Common myeloid progenitor, CD34-positive (primary cell): ENCODE measurements at regions not wholly inside any gene's neighbourhood (a gene's known extent, or its start where the extent isn't known, plus 50 kb on each side); places are given as distances from the start of the nearest gene placed in this dataset.
"Not testable (repeated sequence)": the region's sequence is repeated elsewhere in the genome, so short reads cannot be mapped to it uniquely, and the experiment has no call there.

Experiments used
- CTCF ChIA-PET: fragments of 350-600 bp; sonication (Branson Sonifier 250); formaldehyde crosslinking; loops from one replicate; lab custom pipeline; 2021; ENCODE audit warnings: antibody characterized with exemption; lab: Charles Lee
- POLR2A ChIA-PET: fragments of 350-600 bp; sonication (Branson Sonifier 250); formaldehyde crosslinking; loops from one replicate; lab custom pipeline; 2021; ENCODE audit warnings: antibody characterized with exemption; lab: Charles Lee
- DNase-seq, 3 donors: peaks; one replicate each; pipeline versions ENCODE4 v3.0.0 to v3.0.0-alpha.2; 2013
- H3K27ac ChIP-seq, 2 experiments: 1 replicate in 1 of 2; 2 replicates in 1 of 2; pipeline ENCODE4 v1.7.0; 2013; ENCODE audit warnings: inconsistent platforms in 2 of 2, low read length in 2 of 2, mild to moderate bottlenecking in 2 of 2, low read depth in 1 of 2, moderate library complexity in 1 of 2; ENCODE audit not compliant: severe bottlenecking in 2 of 2, insufficient read depth in 1 of 2, poor library complexity in 1 of 2
- H3K27me3 ChIP-seq, 5 experiments: replicated peaks in 2 of 5; 1 replicate in 3 of 5; 2 replicates in 2 of 5; pipeline versions ENCODE4 v1.6.1 to v1.7.0; 2013; ENCODE audit warnings: low read length in 4 of 5, mild to moderate bottlenecking in 2 of 5, moderate library complexity in 2 of 5, inconsistent platforms in 1 of 5; ENCODE audit not compliant: insufficient read depth in 5 of 5, control insufficient read depth in 4 of 5
- H3K36me3 ChIP-seq, 4 experiments: 1 replicate in 2 of 4; 2 replicates in 2 of 4; pipeline versions ENCODE4 v1.6.1 to v1.7.0; 2013; ENCODE audit warnings: low read length in 3 of 4, control low read depth in 1 of 4, mild to moderate bottlenecking in 1 of 4; ENCODE audit not compliant: control insufficient read depth in 4 of 4, insufficient read depth in 4 of 4
- H3K4me1 ChIP-seq, 4 experiments: 1 replicate in 3 of 4; 2 replicates in 1 of 4; pipeline versions ENCODE4 v1.6.1 to v1.7.1; 2013; ENCODE audit warnings: low read length in 3 of 4, mild to moderate bottlenecking in 3 of 4, control low read depth in 1 of 4, inconsistent platforms in 1 of 4, moderate library complexity in 1 of 4; ENCODE audit not compliant: control insufficient read depth in 4 of 4, insufficient read depth in 4 of 4; ENCODE audit errors: control extremely low read depth in 1 of 4
- H3K4me3 ChIP-seq, 7 experiments: 1 replicate in 4 of 7; 2 replicates in 3 of 7; pipeline versions ENCODE4 v1.5.1 to v1.7.0; 2013; ENCODE audit warnings: mild to moderate bottlenecking in 7 of 7, low read length in 6 of 7, moderate library complexity in 6 of 7, inconsistent platforms in 2 of 7, low read depth in 2 of 7, control low read depth in 1 of 7; ENCODE audit not compliant: insufficient read depth in 4 of 7, control insufficient read depth in 1 of 7; ENCODE audit errors: extremely low read depth in 1 of 7
- H3K9me3 ChIP-seq, 5 experiments: 1 replicate in 4 of 5; 2 replicates in 1 of 5; pipeline versions ENCODE4 v1.6.1 to v1.7.1; 2013; ENCODE audit warnings: low read length in 4 of 5, mild to moderate bottlenecking in 2 of 5, inconsistent platforms in 1 of 5, low read depth in 1 of 5, moderate library complexity in 1 of 5; ENCODE audit not compliant: control insufficient read depth in 4 of 5, insufficient read depth in 2 of 5; ENCODE audit errors: control extremely low read depth in 1 of 5
- WGBS: methylation state at CpG from one replicate; pipeline ENCODE4 v1.1.5; 2013; ENCODE audit not compliant: insufficient coverage; 5-methylcytosine and 5-hydroxymethylcytosine counted together

DNA sequence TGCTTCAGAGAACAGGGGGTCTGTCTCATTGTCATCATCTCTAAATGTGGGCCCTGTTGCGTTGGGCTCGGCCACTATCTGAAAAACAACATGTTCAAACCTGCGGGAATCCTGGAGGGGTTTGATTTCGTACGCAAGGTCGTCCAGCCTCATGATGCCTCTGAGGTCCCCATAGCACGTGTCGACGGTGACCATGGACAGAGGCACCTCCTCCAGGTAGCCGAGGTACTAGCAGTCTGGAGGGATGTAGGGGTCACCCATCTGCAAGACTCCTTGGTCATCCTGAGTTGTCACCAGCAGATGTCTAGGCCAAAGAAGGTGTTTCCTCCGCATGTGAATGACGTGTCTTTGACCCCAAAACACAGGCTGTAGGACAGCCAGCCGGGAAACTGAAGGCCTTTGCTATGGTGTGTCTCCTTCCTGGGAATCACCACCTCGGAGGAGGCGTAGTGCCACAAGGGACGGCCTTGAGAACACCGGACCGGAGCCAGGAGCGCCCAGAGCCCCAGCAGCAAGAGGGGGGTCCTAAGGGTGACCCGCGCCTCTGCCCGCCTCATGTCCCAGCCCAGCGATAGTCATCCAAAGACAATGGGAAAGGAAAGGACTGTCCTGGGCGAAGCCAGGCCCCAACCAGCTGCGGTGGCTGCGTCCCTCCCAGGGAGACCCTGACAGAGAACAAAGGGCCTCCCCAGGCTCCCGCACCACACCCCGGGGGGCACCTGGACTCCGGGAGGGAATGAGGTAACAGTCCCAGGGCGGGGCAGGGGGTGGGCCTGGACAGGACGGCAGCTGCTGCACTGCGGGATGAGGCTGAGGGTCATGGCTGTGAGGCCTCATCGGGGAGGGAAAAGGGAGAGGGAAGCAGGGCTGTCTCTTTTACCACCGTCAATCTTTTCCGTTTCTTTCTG lies 445.5 kb downstream of the TMEM121 start:
- H3K9me3 ChIP-seq: peaks cover 0 to 3% (median 0%) of the 10 kb centered on the region in 5 experiments
- H3K27ac ChIP-seq: no peak overlapping the region
- H3K4me3 ChIP-seq: no peak overlapping the region
- ChIA-PET POLR2A (no interaction called here), CTCF (no interaction called here)
- H3K36me3 ChIP-seq: no peaks in the 10 kb centered on the region
- DNase-seq: no peak
- 95% methylated on average over 27 of the region's 35 CpGs for WGBS
- no peaks in the 10 kb centered on the region for H3K27me3 ChIP-seq
- H3K4me1 ChIP-seq: peaks cover 0 to 14% (median 5%) of the 10 kb centered on the region in 4 experiments

DNA sequence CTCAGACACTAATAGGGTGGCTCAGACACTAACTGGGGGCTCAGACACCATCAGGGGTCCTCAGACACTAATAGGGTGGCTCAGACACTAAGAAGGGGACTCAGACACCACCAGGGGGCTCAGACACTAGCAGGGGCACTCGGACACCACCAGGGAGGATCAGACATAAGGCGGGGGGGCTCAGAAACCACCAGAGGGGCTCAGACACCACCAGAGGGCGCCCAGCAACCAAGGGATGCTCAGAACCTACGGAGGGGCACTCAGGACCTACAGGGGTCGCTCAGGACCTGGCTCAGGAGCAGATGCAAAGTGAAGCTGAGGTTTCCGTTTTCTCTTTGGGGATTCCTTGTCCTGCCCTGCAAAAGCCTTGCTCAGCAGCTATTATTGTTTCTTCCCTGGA lies 448.5 kb downstream of the TMEM121 start:
- peaks cover 0 to 3% (median 0%) of the 10 kb centered on the region in 5 experiments for H3K9me3 ChIP-seq
- POLR2A ChIA-PET: no interaction called here

DNA sequence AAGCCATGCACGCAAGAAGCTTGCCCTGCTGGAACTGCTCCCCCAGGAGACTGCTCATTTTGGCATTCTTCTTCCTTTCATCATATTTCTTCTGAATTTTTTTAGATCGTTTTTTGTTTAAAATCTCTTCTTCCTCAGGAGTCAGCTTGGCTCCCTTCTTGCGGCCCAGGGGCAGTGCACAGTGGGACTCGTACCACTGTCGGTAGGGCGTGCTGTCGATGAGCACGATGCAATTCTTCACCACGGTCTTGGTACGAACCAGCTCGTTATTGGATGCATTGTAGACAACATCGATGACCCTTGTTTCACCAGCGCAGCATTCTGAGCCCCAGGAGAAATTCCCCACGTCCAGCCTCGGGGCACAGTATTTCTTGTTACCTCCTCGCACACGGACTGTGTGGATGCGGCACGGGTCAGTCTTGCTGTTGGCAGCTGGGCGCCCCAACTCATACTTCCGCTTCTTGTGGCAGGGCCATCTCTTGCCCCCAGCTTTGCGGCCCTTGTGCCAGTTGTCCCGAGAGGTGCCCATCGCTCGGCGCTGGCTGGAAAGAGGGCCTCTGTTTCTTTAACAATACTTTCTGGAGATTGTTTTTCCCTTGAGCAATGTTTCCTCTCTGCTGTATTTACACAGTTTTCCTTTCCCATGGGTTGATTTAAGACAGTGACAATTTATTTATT lies 452.4 kb downstream of the TMEM121 start:
- 99% methylated on average over 26 of the region's 26 CpGs for WGBS
- ChIA-PET POLR2A (no interaction called here), CTCF (interaction anchor here (0.8 to 1.0 kb wide), 2 partner anchors 8 to 31 kb away, joined by 3 to 5 read pairs; no protein-coding TSS in a partner anchor)

More for the DNA sequence above, 448.5 kb downstream of the TMEM121 start:
- peak; percentile 93 to 95 (median 94) for DNase-seq
- Histone ChIP-seq H3K4me3 (no peak overlapping the region), H3K27me3 (no peaks in the 10 kb centered on the region), H3K36me3 (no peaks in the 10 kb centered on the region), H3K4me1 (peaks cover 0 to 14% (median 3%) of the 10 kb centered on the region in 4 experiments), H3K27ac (no peak overlapping the region)
- 0% methylated on average over 5 of the region's 6 CpGs for WGBS
- CTCF ChIA-PET: interaction anchor here (0.6 to 4.3 kb wide), 20 partner anchors 8 to 398 kb away, joined by 3 to 20 read pairs (median 7); no protein-coding TSS in a partner anchor

DNA sequence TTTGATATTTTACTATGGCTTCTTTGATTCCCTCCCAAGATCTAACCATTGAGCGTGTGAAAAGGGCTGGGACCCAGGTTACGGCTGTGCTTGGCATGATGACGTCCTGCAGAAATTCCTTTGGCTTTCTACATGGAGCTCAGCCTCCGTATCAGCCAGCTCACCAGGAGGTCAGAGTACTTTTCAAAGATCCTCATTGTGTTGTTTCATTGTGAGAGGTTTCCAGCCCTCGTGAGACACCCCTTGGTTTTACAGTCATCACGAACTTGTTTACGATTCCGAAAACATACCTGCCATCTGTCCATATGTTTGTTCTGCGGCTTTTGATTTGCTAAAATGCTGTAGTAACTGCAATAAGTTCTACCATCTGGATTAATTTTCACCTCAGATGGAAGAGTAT lies 453.1 kb downstream of the TMEM121 start:
- 92% methylated on average over 6 of the region's 9 CpGs for WGBS
- CTCF ChIA-PET: interaction anchor here (1.0 to 1.3 kb wide), 4 partner anchors 26 to 83 kb away, joined by 3 to 5 read pairs (median 4); no protein-coding TSS in a partner anchor

More for the DNA sequence above, 452.4 kb downstream of the TMEM121 start:
- Histone ChIP-seq H3K4me3 (no peak overlapping the region), H3K27me3 (no peaks in the 10 kb centered on the region), H3K36me3 (no peaks in the 10 kb centered on the region), H3K4me1 (peaks cover 6 to 44% (median 35%) of the 10 kb centered on the region in 4 experiments), H3K27ac (no peak overlapping the region), H3K9me3 (no peaks in the 10 kb centered on the region)
- no peak for DNase-seq

DNA sequence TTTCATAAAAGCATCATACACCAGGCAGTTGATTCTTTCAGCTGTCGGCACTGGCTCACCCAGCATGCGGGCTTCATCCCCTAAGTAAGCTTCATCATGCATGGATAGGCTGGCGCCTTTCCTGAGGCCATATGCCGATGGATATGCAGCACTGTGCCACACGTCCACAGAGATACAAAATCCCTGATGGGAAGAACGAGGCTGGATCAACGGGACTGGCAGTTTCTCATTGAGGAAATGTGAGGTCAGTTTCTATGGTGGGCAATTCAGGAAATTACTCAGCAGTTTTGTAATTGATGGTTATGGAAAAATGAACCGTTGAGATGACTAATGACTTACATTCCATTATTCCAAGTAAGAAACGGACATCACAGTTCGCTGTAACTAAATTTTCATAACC lies 453.8 kb downstream of the TMEM121 start:
- Histone ChIP-seq H3K27ac (no peak overlapping the region), H3K27me3 (no peaks in the 10 kb centered on the region), H3K9me3 (no peaks in the 10 kb centered on the region), H3K4me3 (peak overlapping the region in 1 of 7 experiments; percentile 28), H3K36me3 (no peaks in the 10 kb centered on the region), H3K4me1 (peaks cover 6 to 49% (median 32%) of the 10 kb centered on the region in 4 experiments)
- CTCF ChIA-PET: interaction anchor here (0.9 to 1.3 kb wide), 5 partner anchors 11 to 82 kb away, joined by 3 to 5 read pairs (median 3); no protein-coding TSS in a partner anchor
- DNase-seq: peak in 2 of 3 donors; percentile 41 to 51
- 67% methylated on average over 5 of the region's 10 CpGs for WGBS
- POLR2A ChIA-PET: no interaction called here

More for the DNA sequence above, 453.1 kb downstream of the TMEM121 start:
- Histone ChIP-seq H3K4me1 (peaks cover 6 to 44% (median 34%) of the 10 kb centered on the region in 4 experiments), H3K27ac (no peak overlapping the region), H3K36me3 (no peaks in the 10 kb centered on the region), H3K27me3 (no peaks in the 10 kb centered on the region), H3K9me3 (no peaks in the 10 kb centered on the region), H3K4me3 (no peak overlapping the region)
- POLR2A ChIA-PET: no interaction called here
- DNase-seq: no peak

DNA sequence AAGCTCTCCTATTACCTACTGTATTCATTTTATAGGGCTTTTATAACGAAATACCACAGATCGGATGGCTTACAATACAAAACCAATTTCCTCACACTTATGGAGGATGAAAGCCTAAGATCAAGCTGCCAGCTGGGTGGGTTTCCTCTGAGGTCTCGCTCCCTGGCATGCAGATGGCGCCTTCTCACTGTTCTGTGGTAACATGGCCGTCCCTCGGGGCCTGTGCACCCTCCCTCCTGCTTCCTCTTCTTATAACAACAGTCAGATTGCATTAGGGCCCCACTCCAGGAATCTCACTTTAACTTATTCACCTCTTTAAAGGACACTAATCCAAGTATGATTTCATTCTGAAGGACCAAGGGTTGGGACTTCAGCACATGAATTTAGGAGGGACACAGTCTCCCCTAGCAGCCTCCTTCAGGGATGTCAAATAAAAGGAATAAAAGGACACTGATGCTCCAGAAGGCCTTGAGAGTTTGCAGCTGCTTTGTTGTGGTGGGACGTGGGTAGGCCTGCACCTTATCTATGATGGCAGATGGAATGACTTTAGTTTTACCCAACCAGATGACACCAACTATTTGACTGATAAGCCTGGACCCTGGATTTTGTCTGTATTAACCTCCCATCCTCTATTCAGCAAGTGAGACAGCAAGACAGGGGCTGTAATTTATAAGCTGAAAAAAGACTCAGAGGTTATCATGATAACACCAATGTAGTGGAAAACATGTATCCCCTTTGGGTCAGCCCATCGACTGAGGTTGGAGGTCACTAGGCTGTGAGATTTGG lies 455.3 kb downstream of the TMEM121 start:
- H3K27me3 ChIP-seq, H3K9me3 ChIP-seq, H3K4me3 ChIP-seq, H3K36me3 ChIP-seq: not testable (repeated sequence)
- peak; percentile 94 to 99 (median 98) for DNase-seq
- Histone ChIP-seq H3K4me1 (peaks cover 6 to 54% (median 34%) of the 10 kb centered on the region in 4 experiments), H3K27ac (peak overlapping the region in 1 of 2 experiments; percentile 2)
- ChIA-PET POLR2A (interaction anchor here (0.5 to 0.9 kb wide), 3 partner anchors 15 to 83 kb away, joined by 3 to 5 read pairs (median 3); no protein-coding TSS in a partner anchor), CTCF (interaction anchor here (1.1 to 1.5 kb wide), 2 partner anchors 15 to 23 kb away, joined by 3 read pairs; no protein-coding TSS in a partner anchor)
- WGBS: 0% methylated on average over 1 of the region's 8 CpGs
